Left cardiac atrium (tissue), 4 donors: ENCODE measurements at regions not wholly inside any gene's neighbourhood (a gene's known extent, or its start where the extent isn't known, plus 50 kb on each side); places are given as distances from the start of the nearest gene placed in this dataset.

Source experiments
- ATAC-seq, 2 donors: fragments of 200-7000 bp; cut with Tn5 transposase; one replicate each; pipeline ENCODE4 v1.9.1; 2020; ENCODE audit warnings: mild to moderate bottlenecking in 2 of 2, moderate library complexity in 2 of 2
- DNase-seq: peaks from one replicate; pipeline ENCODE4 v3.0.0-alpha.2; 2020
- intact Hi-C, 2 donors: fragments of 100-400 bp; cut with DNase I; formaldehyde crosslinking; loops; one replicate each; pipeline versions ENCODE4 v1.14.1 to v1.15.1; 2022 to 2023
- donor health status: DM: no; HTN: yes; CAD: no.
- donor health status: DM: no; HTN: yes; CAD: no; lungs with severe emphysema.
- donor health status: DM: yes; HTN: yes; CAD: no.
- donor health status: Dilated cardiomyopathy.

GRCh38 chr5:53820119-53820801 is 259.8 kb downstream of the NDUFS4 start:
- intact Hi-C loops = no loop called here
- no peak for ATAC-seq
- DNase-seq = no peak

GRCh38 chr5:53820802-53821171 is 260.3 kb downstream of the NDUFS4 start:
- ATAC-seq (no peak), DNase-seq (no peak)
- intact Hi-C loops = no loop called here

- no peak for ATAC-seq
- intact Hi-C loops = no loop called here
- no peak for DNase-seq
Observed at GRCh38 chr5:53825016-53825415, 264.6 kb downstream of the NDUFS4 start.

- intact Hi-C loops = no loop called here
- DNase-seq (no peak), ATAC-seq (no peak)
Observed at GRCh38 chr5:53825926-53826325, 265.5 kb downstream of the NDUFS4 start.

GRCh38 chr5:53826504-53826903 is 266.1 kb downstream of the NDUFS4 start:
- ATAC-seq = no peak
- intact Hi-C loops = no loop called here
- DNase-seq = no peak

- no peak for DNase-seq
- intact Hi-C loops = no loop called here
- ATAC-seq = no peak
Observed at GRCh38 chr5:53827211-53827651, 266.8 kb downstream of the NDUFS4 start.

GRCh38 chr5:53831496-53831895 is 271.1 kb downstream of the NDUFS4 start:
- DNase-seq (no peak), ATAC-seq (no peak)
- intact Hi-C loops = no loop called here
